IMR-90 (cell line): ENCODE measurements at regions not wholly inside any gene's neighbourhood (a gene's known extent, or its start where the extent isn't known, plus 50 kb on each side); places are given as distances from the start of the nearest gene placed in this dataset.

Experiments
- ATAC-seq: fragments of 200-7000 bp; cut with Tn5 transposase; 2 replicates; pipeline ENCODE4 v1.9.1; 2020; ENCODE audit warnings: low read depth, mild to moderate bottlenecking, moderate library complexity
- BruUV-seq: library from RNA; stranded (reverse); fragments of 400-500 nt; replicated peaks from 2 replicates; lab custom pipeline; 2021; lab: Mats Ljungman, UMichigan
- CTCF ChIA-PET: fragments of 300-600 bp; formaldehyde crosslinking; extraction: SDS; loops from one replicate; lab custom pipeline; 2021; ENCODE audit warnings: antibody characterized with exemption; lab: Yijun Ruan, JAX
- POLR2A ChIA-PET: fragments of 300-600 bp; sonication (Branson Sonifier 250); formaldehyde crosslinking; loops from one replicate; lab custom pipeline; 2022; ENCODE audit warnings: antibody characterized with exemption; ENCODE audit not compliant: unreplicated experiment; lab: Charles Lee
- DNase-seq: peaks from one replicate; pipeline ENCODE4 v3.0.0; 2013
- H2AFZ ChIP-seq: replicated peaks from 2 replicates; pipeline ENCODE3; 2013; ENCODE audit warnings: low read length, mild to moderate bottlenecking; ENCODE audit not compliant: poor library complexity
- H2AK5ac ChIP-seq: 2 replicates; pipeline ENCODE4 v1.6.1; 2013; ENCODE audit warnings: low read depth, low read length, inconsistent platforms
- H2AK9ac ChIP-seq: replicated peaks from 2 replicates; pipeline ENCODE3; 2013; ENCODE audit warnings: mild to moderate bottlenecking, low read depth, low read length, moderate library complexity; ENCODE audit not compliant: poor library complexity
- H2BK120ac ChIP-seq: 2 replicates; pipeline ENCODE4 v1.6.1; 2013; ENCODE audit warnings: low read depth, low read length, inconsistent platforms
- H2BK15ac ChIP-seq: 3 replicates; pipeline ENCODE4 v1.6.1; 2013; ENCODE audit warnings: low read depth, low read length, inconsistent platforms
- H2BK20ac ChIP-seq: 2 replicates; pipeline ENCODE4 v1.6.1; 2013; ENCODE audit warnings: low read depth, mild to moderate bottlenecking, inconsistent platforms, low read length, moderate library complexity
- H2BK5ac ChIP-seq: 2 replicates; pipeline ENCODE4 v1.6.1; 2013; ENCODE audit warnings: mild to moderate bottlenecking, low read depth, low read length, inconsistent platforms; ENCODE audit not compliant: poor library complexity, severe bottlenecking
- H3K14ac ChIP-seq: replicated peaks from 2 replicates; pipeline ENCODE4 v1.6.1; 2013; ENCODE audit warnings: low read depth, low read length, inconsistent platforms
- H3K18ac ChIP-seq: 2 replicates; pipeline ENCODE4 v1.6.1; 2013; ENCODE audit warnings: low read depth, low read length, control low read depth
- H3K23ac ChIP-seq: 2 replicates; pipeline ENCODE4 v1.6.1; 2013; ENCODE audit warnings: low read depth, low read length, inconsistent platforms
- H3K27ac ChIP-seq: 2 replicates; pipeline ENCODE4 v1.5.1; 2013; ENCODE audit warnings: mild to moderate bottlenecking, control low read depth, low read length; ENCODE audit not compliant: insufficient read depth
- H3K27me3 ChIP-seq: 2 replicates; pipeline ENCODE4 v1.6.1; 2013; ENCODE audit warnings: low read length; ENCODE audit not compliant: control insufficient read depth, insufficient read depth
- H3K36me3 ChIP-seq: 2 replicates; pipeline ENCODE4 v1.6.1; 2013; ENCODE audit warnings: low read length, mixed read lengths; ENCODE audit not compliant: control insufficient read depth, insufficient read depth
- H3K4ac ChIP-seq: 2 replicates; pipeline ENCODE4 v1.6.1; 2013; ENCODE audit warnings: low read depth, low read length, inconsistent platforms
- H3K4me1 ChIP-seq: 2 replicates; pipeline ENCODE4 v1.6.1; 2013; ENCODE audit warnings: low read length, mixed read lengths; ENCODE audit not compliant: control insufficient read depth, insufficient read depth
- H3K4me2 ChIP-seq: 2 replicates; pipeline ENCODE4 v1.6.1; 2013; ENCODE audit warnings: low read depth, mild to moderate bottlenecking, control low read depth, low read length, moderate library complexity
- H3K4me3 ChIP-seq: 2 replicates; pipeline ENCODE4 v1.5.1; 2013; ENCODE audit warnings: low read depth, mild to moderate bottlenecking, control low read depth, low read length, moderate library complexity; ENCODE audit not compliant: insufficient read depth
- H3K56ac ChIP-seq: 2 replicates; pipeline ENCODE4 v1.6.1; 2013; ENCODE audit warnings: low read length, inconsistent platforms; ENCODE audit not compliant: insufficient read depth; ENCODE audit errors: extremely low read depth
- H3K79me1 ChIP-seq, 2 experiments: 2 replicates each; pipeline ENCODE4 v1.6.1; 2013; ENCODE audit warnings: low read length in 2 of 2, inconsistent platforms in 1 of 2, low read depth in 1 of 2
- H3K9ac ChIP-seq: 2 replicates; pipeline ENCODE4 v1.6.1; 2013; ENCODE audit warnings: low read depth, low read length, control low read depth
- H3K9me1 ChIP-seq: 2 replicates; pipeline ENCODE4 v1.6.1; 2013; ENCODE audit warnings: low read length, inconsistent platforms; ENCODE audit not compliant: insufficient read depth
- H3K9me3 ChIP-seq: 2 replicates; pipeline ENCODE4 v1.6.1; 2013; ENCODE audit warnings: low read length; ENCODE audit not compliant: control insufficient read depth, insufficient read depth
- H4K20me1 ChIP-seq: 2 replicates; pipeline ENCODE4 v1.6.1; 2013; ENCODE audit warnings: low read length, inconsistent platforms; ENCODE audit not compliant: insufficient read depth
- H4K5ac ChIP-seq: 2 replicates; pipeline ENCODE4 v1.6.1; 2013; ENCODE audit warnings: mild to moderate bottlenecking, low read depth, low read length, control low read depth
- H4K8ac ChIP-seq, 2 experiments: 2 replicates each; pipeline ENCODE4 v1.6.1; 2013; ENCODE audit warnings: low read depth in 2 of 2, low read length in 2 of 2, control low read depth in 1 of 2, inconsistent platforms in 1 of 2
- H4K91ac ChIP-seq: 2 replicates; pipeline ENCODE4 v1.6.1; 2013; ENCODE audit warnings: low read depth, low read length, inconsistent platforms; ENCODE audit not compliant: insufficient read depth
- FOS ChIP-seq: fragments of 150-350 bp; IDR thresholded peaks from 2 replicates; pipeline ENCODE4 v1.6.1; 2016; ENCODE audit warnings: low read depth, low read length
- RAD21 ChIP-seq: IDR thresholded peaks from 2 replicates; pipeline ENCODE4 v1.6.1; 2012; ENCODE audit warnings: low read length, improper control_type of control experiment
- dilution Hi-C: fragments of 300-500 bp; cut with HindIII; formaldehyde crosslinking; loops from one replicate; pipeline ENCODE4 v1.14.3; 2018; ENCODE audit warnings: low sequenced_read_pairs; ENCODE audit not compliant: unreplicated experiment
- in situ Hi-C: fragments of 300-500 bp; cut with MboI; formaldehyde crosslinking; loops from 3 replicates; pipeline ENCODE4 v1.14.3; 2019; ENCODE audit warnings: low sequenced_read_pairs, inconsistent platforms, mixed read lengths
- intact Hi-C: fragments of 100-400 bp; cut with micrococcal nuclease; formaldehyde crosslinking; loops from 2 replicates; pipeline ENCODE4 v1.10.0; 2022

DNA sequence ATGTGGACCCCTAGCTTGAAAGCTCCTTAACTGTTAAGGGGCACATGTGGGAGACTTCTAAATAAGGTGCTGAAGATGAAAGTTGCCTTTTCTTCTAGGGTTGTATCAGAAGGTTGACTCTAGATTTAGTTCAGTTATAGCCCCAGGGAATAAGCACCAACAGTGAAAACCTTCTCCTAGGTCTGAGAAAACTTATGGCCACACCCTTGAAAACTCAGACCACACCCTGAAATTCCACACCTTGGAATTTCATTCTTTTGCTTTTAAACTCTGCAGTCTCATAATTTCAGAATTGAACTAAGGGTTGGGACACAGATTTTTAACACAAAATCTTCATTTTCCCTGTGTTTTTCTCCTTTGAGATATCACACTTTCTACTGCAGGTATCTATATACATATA lies 355.8 kb upstream of the IL12A start:
- TF ChIP-seq RAD21, result no peak
- no peak for TF ChIP-seq FOS
- H2BK5ac ChIP-seq, result no peak overlapping the region
- H4K91ac ChIP-seq, result no peak overlapping the region
- no peak overlapping the region for H3K56ac ChIP-seq
- peaks cover 2% of the 10 kb centered on the region; the same call in 1 of the 2 replicates for H3K9me1 ChIP-seq
- H2AK5ac ChIP-seq, result 0 out of 2 replicates have a peak overlapping the region, but pooled peaks have one; percentile 26
- no peak overlapping the region for H3K18ac ChIP-seq
- no peak overlapping the region for H2AFZ ChIP-seq
- H3K4me1 ChIP-seq, result peaks cover 8% of the 10 kb centered on the region
- no peak overlapping the region for H3K4me3 ChIP-seq
- intact Hi-C loops (no loop called here), in situ Hi-C loops (no loop called here), dilution Hi-C loops (no loop called here)
- H2BK20ac ChIP-seq, result no peak overlapping the region
- ChIA-PET CTCF (interaction anchor here (0.6 to 1.5 kb wide), 2 partner anchors 108 to 172 kb away, joined by 3 to 4 read pairs; no protein-coding TSS in a partner anchor), POLR2A (no interaction called here)
- H3K27me3 ChIP-seq, result no peaks in the 10 kb centered on the region
- no peak overlapping the region for H3K9ac ChIP-seq
- DNase-seq, result no peak
- H4K20me1 ChIP-seq, result no peaks in the 10 kb centered on the region
- no peak overlapping the region for H3K4me2 ChIP-seq
- no peak overlapping the region for H4K8ac ChIP-seq
- no peak overlapping the region for H4K5ac ChIP-seq
- H2BK120ac ChIP-seq, result peak overlapping the region; percentile 24; the same call in 1 of the 2 replicates
- H3K4ac ChIP-seq, result peak overlapping the region; percentile 32
- no peak overlapping the region; the same call in 2 of the 3 replicates for H2BK15ac ChIP-seq
- no peaks in the 10 kb centered on the region for H3K79me1 ChIP-seq
- H3K9me3 ChIP-seq, result no peaks in the 10 kb centered on the region
- no TSS peak for BruUV-seq
- H3K14ac ChIP-seq, result 0 out of 2 replicates have a peak overlapping the region, but pooled peaks have one; percentile 47
- H3K23ac ChIP-seq, result no peak overlapping the region
- no peak for ATAC-seq
- no peak overlapping the region for H3K27ac ChIP-seq
- H3K36me3 ChIP-seq, result no peaks in the 10 kb centered on the region
- H2AK9ac ChIP-seq, result no peak overlapping the region
